AG10803 (cell line): ENCODE measurements at regions not wholly inside any gene's neighbourhood (a gene's known extent, or its start where the extent isn't known, plus 50 kb on each side); places are given as distances from the start of the nearest gene placed in this dataset.

Experiments
- DNase-seq: peaks from one replicate; pipeline ENCODE4 v3.0.0; 2010; ENCODE audit warnings: low read depth
- H3K4me3 ChIP-seq: 2 replicates; pipeline ENCODE4 v1.5.1; 2011; ENCODE audit warnings: mild to moderate bottlenecking, low read length, control low read depth
- CTCF ChIP-seq: conservative IDR thresholded peaks from 2 replicates; pipeline ENCODE4 v1.5.1; 2011; ENCODE audit warnings: mild to moderate bottlenecking, low read length, control low read depth, inconsistent platforms

DNA sequence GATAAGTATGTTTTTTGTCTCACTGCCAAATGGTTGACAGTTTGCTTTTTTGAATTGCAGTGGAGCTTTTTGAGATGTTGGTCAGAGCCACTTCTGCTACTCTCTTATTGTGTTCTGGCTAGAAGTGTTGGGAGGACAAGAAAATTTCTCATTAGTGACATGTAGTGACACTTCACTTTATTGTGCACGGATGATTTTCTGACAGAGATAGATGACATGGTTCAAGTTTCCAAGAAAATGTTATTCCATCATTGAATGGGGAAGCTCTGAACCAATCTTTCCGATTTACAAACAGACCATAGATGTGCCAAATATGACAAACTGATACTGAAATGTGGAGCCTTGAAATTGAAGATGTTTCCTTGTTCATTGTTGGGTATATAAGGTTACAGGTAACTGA lies 558.9 kb upstream of the WWC1 start:
- no peak for DNase-seq
- no peak for TF ChIP-seq CTCF
- H3K4me3 ChIP-seq, result no peak overlapping the region

DNA sequence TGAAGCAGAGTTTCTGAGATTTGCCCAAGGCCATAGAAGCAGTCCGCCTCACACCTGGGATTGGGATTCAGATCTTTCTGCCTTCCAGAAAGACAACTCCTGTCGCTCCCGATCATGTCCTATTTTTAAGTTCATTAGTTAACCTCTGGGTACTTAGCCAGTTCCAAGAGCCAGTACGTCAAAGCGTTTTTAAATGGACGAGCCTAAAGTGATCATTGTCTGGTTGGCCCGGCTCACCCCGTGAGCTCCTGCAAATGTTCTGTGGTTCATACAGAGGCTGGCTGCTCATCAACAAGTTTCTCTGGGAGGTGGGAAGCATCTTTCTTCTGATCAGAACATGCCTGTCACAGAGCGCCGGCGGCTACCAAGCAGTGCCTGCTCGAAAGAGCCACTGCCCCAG lies 554.5 kb upstream of the WWC1 start:
- H3K4me3 ChIP-seq, result no peak overlapping the region
- DNase-seq, result no peak
- TF ChIP-seq CTCF, result no peak

GRCh38 chr5:167743695-167744464 lies 547.6 kb upstream of the WWC1 start:
- TF ChIP-seq CTCF, result no peak
- peak; percentile 93 for DNase-seq
- no peak overlapping the region for H3K4me3 ChIP-seq

GRCh38 chr5:167745868-167746267 lies 545.6 kb upstream of the WWC1 start:
- TF ChIP-seq CTCF, result no peak
- DNase-seq, result no peak
- H3K4me3 ChIP-seq, result no peak overlapping the region

- DNase-seq, result no peak
- no peak for TF ChIP-seq CTCF
- no peak overlapping the region for H3K4me3 ChIP-seq
These were observed 540.9 kb upstream of the WWC1 start for GRCh38 chr5:167750586-167750985.

GRCh38 chr5:167752936-167753335 lies 538.5 kb upstream of the WWC1 start:
- no peak overlapping the region for H3K4me3 ChIP-seq
- TF ChIP-seq CTCF, result no peak
- no peak for DNase-seq

- no peak overlapping the region for H3K4me3 ChIP-seq
- no peak for DNase-seq
- TF ChIP-seq CTCF, result no peak
These were observed 537.5 kb upstream of the WWC1 start for GRCh38 chr5:167753725-167754490.
